Common myeloid progenitor, CD34-positive (primary cell): ENCODE measurements at regions not wholly inside any gene's neighbourhood (a gene's known extent, or its start where the extent isn't known, plus 50 kb on each side); places are given as distances from the start of the nearest gene placed in this dataset.

Experiments used
- CTCF ChIA-PET: fragments of 350-600 bp; sonication (Branson Sonifier 250); formaldehyde crosslinking; loops from one replicate; lab custom pipeline; 2021; ENCODE audit warnings: antibody characterized with exemption; lab: Charles Lee
- POLR2A ChIA-PET: fragments of 350-600 bp; sonication (Branson Sonifier 250); formaldehyde crosslinking; loops from one replicate; lab custom pipeline; 2021; ENCODE audit warnings: antibody characterized with exemption; lab: Charles Lee
- DNase-seq, 3 donors: peaks; one replicate each; pipeline versions ENCODE4 v3.0.0 to v3.0.0-alpha.2; 2013
- H3K27ac ChIP-seq, 2 experiments: 1 replicate in 1 of 2; 2 replicates in 1 of 2; pipeline ENCODE4 v1.7.0; 2013; ENCODE audit warnings: inconsistent platforms in 2 of 2, low read length in 2 of 2, mild to moderate bottlenecking in 2 of 2, low read depth in 1 of 2, moderate library complexity in 1 of 2; ENCODE audit not compliant: severe bottlenecking in 2 of 2, insufficient read depth in 1 of 2, poor library complexity in 1 of 2
- H3K27me3 ChIP-seq, 5 experiments: replicated peaks in 2 of 5; 1 replicate in 3 of 5; 2 replicates in 2 of 5; pipeline versions ENCODE4 v1.6.1 to v1.7.0; 2013; ENCODE audit warnings: low read length in 4 of 5, mild to moderate bottlenecking in 2 of 5, moderate library complexity in 2 of 5, inconsistent platforms in 1 of 5; ENCODE audit not compliant: insufficient read depth in 5 of 5, control insufficient read depth in 4 of 5
- H3K36me3 ChIP-seq, 4 experiments: 1 replicate in 2 of 4; 2 replicates in 2 of 4; pipeline versions ENCODE4 v1.6.1 to v1.7.0; 2013; ENCODE audit warnings: low read length in 3 of 4, control low read depth in 1 of 4, mild to moderate bottlenecking in 1 of 4; ENCODE audit not compliant: control insufficient read depth in 4 of 4, insufficient read depth in 4 of 4
- H3K4me1 ChIP-seq, 4 experiments: 1 replicate in 3 of 4; 2 replicates in 1 of 4; pipeline versions ENCODE4 v1.6.1 to v1.7.1; 2013; ENCODE audit warnings: low read length in 3 of 4, mild to moderate bottlenecking in 3 of 4, control low read depth in 1 of 4, inconsistent platforms in 1 of 4, moderate library complexity in 1 of 4; ENCODE audit not compliant: control insufficient read depth in 4 of 4, insufficient read depth in 4 of 4; ENCODE audit errors: control extremely low read depth in 1 of 4
- H3K4me3 ChIP-seq, 7 experiments: 1 replicate in 4 of 7; 2 replicates in 3 of 7; pipeline versions ENCODE4 v1.5.1 to v1.7.0; 2013; ENCODE audit warnings: mild to moderate bottlenecking in 7 of 7, low read length in 6 of 7, moderate library complexity in 6 of 7, inconsistent platforms in 2 of 7, low read depth in 2 of 7, control low read depth in 1 of 7; ENCODE audit not compliant: insufficient read depth in 4 of 7, control insufficient read depth in 1 of 7; ENCODE audit errors: extremely low read depth in 1 of 7
- H3K9me3 ChIP-seq, 5 experiments: 1 replicate in 4 of 5; 2 replicates in 1 of 5; pipeline versions ENCODE4 v1.6.1 to v1.7.1; 2013; ENCODE audit warnings: low read length in 4 of 5, mild to moderate bottlenecking in 2 of 5, inconsistent platforms in 1 of 5, low read depth in 1 of 5, moderate library complexity in 1 of 5; ENCODE audit not compliant: control insufficient read depth in 4 of 5, insufficient read depth in 2 of 5; ENCODE audit errors: control extremely low read depth in 1 of 5
- WGBS: methylation state at CpG from one replicate; pipeline ENCODE4 v1.1.5; 2013; ENCODE audit not compliant: insufficient coverage; 5-methylcytosine and 5-hydroxymethylcytosine counted together

DNA sequence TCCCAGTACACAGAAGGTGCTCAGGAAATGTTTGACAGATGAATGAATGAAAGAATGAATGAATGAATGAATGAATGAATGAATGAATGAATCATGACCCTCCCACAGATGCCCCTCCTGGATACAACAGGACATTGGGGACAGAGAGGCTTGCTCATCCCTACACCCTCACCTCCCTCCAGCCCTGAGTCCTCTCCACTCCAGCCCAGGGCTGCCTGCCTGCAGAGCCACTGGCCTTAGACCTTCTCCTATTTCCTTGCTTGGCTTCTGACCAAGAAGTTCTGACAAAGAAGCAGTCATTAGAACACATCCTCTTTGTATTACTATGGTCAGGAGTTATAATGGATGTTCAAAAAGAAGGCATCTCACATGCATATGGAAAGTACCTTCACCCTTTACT is 240.7 kb upstream of the DAPK1 start:
- Histone ChIP-seq H3K36me3 (no peaks in the 10 kb centered on the region), H3K4me3 (no peak overlapping the region), H3K27ac (no peak overlapping the region), H3K27me3 (peaks cover 0 to 9% (median 3%) of the 10 kb centered on the region in 5 experiments), H3K9me3 (peaks cover 0 to 1% (median 0%) of the 10 kb centered on the region in 5 experiments), H3K4me1 (no peaks in the 10 kb centered on the region)
- DNase-seq, result no peak
- POLR2A ChIA-PET, result no interaction called here
- CTCF ChIA-PET, result no interaction called here

DNA sequence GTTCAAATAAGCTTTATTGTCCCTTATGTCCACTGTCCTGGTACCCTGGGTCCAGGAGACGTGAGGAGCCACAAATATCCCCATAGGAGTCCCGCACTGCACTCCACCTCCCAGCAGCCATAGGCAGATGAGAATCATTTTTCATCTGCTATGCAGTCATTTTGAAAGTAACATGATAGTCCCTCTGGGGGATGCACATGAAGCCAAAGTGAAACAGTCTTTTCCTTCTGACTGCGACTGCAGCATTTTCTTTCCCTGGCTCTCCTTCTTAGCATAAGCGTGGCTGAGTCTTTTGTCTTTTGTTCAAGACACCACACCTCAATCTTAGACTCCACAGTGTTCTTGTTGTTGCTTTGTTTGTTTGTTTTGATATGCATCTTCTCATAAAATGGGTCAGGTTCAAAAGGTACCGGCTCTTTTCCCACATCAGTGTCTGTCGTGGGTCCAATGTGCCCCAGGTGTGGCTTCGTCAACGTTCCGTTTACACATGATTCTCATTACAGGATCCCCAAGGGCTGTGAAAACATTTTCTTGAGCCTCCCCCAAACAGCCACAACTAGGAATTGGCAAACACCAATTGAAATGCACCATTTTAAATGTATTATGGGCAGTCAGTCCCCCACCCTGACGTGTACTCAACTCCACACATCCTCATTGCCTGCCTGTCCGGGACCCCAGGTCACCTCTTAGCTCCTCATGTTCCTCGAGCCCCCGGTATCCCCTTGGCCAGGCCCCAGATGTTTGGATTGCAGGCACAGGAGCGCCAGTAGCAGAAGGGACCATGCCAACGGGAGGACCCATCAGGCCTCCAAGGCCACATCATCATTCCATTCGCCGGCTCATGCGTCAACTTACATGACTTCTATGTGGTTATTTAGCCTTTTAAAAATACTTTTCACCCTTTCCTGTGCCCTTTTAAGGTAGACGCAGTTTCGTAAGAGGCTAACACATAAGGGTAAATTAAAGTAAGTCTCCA is 237.8 kb upstream of the DAPK1 start:
- 84% methylated on average over 15 of the region's 20 CpGs for WGBS
- ChIA-PET POLR2A (no interaction called here), CTCF (no interaction called here)

DNA sequence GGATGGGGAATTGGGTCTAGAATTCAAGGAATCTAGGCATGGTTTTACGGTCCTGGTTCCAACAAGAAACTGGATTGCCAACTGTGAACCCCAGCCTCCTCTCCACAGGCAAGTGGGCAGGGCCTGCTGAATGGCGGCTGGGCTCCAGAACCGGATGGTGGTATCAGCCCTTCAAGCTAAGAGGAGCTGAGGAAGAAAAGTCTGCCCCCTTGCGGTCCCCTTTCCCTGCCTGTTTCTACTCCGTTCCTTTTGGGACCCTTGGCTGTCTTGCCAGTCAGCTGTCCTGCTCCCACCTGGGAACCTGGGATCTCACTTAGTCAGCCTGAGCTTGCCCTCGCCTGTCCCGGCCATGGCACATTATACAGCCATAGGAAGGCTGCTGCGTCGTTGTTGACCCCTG is 234.4 kb upstream of the DAPK1 start:
- no peaks in the 10 kb centered on the region for H3K4me1 ChIP-seq
- peaks cover 0 to 5% (median 0%) of the 10 kb centered on the region in 5 experiments for H3K27me3 ChIP-seq
- H3K36me3 ChIP-seq, result no peaks in the 10 kb centered on the region
- H3K9me3 ChIP-seq, result peaks cover 0 to 3% (median 0%) of the 10 kb centered on the region in 5 experiments
- POLR2A ChIA-PET, result no interaction called here
- DNase-seq, result no peak
- 82% methylated on average over 9 of the region's 9 CpGs for WGBS
- no peak overlapping the region for H3K27ac ChIP-seq
- CTCF ChIA-PET, result no interaction called here
- no peak overlapping the region for H3K4me3 ChIP-seq

More for the DNA sequence above, 237.8 kb upstream of the DAPK1 start:
- Histone ChIP-seq H3K36me3 (no peaks in the 10 kb centered on the region), H3K4me1 (no peaks in the 10 kb centered on the region), H3K4me3 (no peak overlapping the region), H3K27me3 (peaks cover 0 to 10% (median 3%) of the 10 kb centered on the region in 5 experiments), H3K9me3 (peaks cover 0 to 1% (median 0%) of the 10 kb centered on the region in 5 experiments), H3K27ac (no peak overlapping the region)
- DNase-seq, result no peak

DNA sequence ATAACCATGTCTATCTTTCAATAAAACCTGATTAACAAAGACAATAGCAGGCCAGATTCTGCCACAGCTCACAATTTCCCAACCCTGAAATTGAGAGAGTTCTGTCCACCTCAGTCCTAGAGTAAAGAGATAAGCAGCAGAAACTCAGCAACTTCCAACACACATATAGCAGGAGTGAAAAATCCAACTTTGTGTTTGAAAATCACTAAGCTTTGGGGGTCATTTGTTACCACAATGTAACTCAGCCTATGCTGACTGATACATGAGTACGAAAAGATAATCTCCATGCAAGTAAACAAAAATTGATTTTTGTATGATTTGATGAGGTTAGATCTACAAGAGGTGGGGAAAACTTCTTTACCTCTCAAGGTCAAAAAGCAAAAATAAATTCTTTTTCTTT is 231.0 kb upstream of the DAPK1 start:
- Histone ChIP-seq H3K9me3 (peaks cover 0 to 3% (median 0%) of the 10 kb centered on the region in 5 experiments), H3K36me3 (no peaks in the 10 kb centered on the region), H3K27ac (no peak overlapping the region), H3K4me1 (no peaks in the 10 kb centered on the region), H3K4me3 (no peak overlapping the region), H3K27me3 (peaks cover 0 to 22% (median 5%) of the 10 kb centered on the region in 5 experiments)
- ChIA-PET CTCF (no interaction called here), POLR2A (no interaction called here)
- no peak for DNase-seq
- WGBS, result 80% methylated on average over 1 of the region's 1 CpG

DNA sequence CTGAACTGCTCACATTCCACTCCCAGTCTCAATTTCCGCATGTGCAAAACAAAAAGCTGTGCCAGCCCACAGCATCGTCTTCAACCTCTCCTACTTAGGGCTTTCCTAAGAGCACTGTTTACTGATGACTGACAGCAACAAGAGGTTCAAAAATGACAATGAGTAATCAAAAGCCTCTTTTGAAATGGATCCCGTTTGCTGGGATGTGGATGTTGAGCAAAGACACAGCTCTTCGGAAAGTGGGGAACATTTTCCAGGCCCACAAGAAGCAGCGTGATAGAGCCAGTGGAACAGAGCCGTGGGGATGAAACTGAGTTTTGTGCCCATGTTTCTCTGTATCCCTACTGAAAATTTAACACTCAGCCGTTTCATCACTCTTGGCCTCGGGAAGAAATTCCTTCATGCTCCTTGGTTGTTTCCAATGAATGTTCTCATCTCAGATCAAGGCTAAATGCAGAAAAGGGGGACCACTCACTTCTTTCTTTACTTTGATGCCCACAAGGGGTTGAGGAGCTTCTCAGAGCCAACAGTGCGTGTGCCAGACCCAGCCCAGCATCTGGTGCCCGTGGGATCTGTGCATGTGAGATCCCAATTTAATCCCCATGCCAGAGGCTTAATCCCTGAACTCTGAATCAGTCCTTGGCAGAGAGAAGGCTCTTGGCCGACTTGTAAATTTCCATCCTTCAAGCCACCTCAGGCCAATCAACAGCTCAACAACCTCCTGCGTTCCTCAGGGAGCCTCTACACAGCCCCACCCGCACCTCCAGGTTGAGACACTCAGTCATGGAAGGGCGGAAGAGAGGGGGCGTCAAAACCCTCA is 230.2 kb upstream of the DAPK1 start:
- Histone ChIP-seq H3K9me3 (peaks cover 0 to 1% (median 0%) of the 10 kb centered on the region in 5 experiments), H3K27me3 (peaks cover 0 to 22% (median 5%) of the 10 kb centered on the region in 5 experiments), H3K4me1 (no peaks in the 10 kb centered on the region), H3K36me3 (no peaks in the 10 kb centered on the region), H3K4me3 (no peak overlapping the region), H3K27ac (no peak overlapping the region)
- no peak for DNase-seq
- 99% methylated on average over 11 of the region's 15 CpGs for WGBS
- CTCF ChIA-PET, result no interaction called here
- POLR2A ChIA-PET, result no interaction called here

DNA sequence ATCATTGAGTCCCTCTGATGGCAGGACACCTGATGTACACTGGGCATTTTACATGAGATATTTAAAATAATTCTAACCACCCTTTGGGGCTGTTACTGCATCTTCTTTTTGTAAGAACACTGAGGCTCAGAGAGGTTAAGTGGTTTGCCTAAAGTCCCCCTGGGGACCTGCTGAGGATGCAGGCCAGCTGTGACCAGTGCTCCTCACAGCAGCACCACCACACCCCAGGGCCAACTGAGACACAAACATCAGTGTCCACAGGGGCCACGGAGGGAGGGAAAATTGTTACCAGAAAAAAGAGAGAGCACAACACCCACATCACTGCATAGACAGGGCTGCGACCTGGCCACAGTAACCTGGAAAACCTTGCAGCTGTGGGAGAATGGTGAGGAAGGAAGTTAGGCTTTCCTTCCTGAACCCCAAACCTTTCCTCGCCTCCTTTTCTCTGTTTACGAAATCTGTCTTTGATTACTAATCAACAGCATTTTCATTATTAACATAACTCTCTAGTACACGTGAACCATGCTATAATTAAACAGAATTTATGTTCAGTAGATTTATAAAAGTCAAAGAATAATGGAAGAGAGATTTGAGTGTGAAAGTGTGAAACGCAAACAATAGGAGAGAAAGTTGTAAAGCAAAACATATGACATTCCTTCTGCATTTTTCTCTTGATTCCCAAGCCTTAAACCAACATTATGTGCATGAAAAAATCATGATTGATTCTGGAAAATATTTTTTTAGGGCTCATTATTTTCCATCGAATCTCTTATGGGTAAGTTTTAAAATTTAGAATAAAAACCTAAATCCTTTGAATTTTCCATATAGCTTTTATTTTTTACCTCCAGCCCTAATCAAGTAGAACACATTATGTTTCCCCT is 228.1 kb upstream of the DAPK1 start:
- Histone ChIP-seq H3K9me3 (peaks cover 0 to 1% (median 0%) of the 10 kb centered on the region in 5 experiments), H3K27ac (no peak overlapping the region), H3K4me3 (no peak overlapping the region), H3K36me3 (no peaks in the 10 kb centered on the region), H3K27me3 (peaks cover 0 to 17% (median 5%) of the 10 kb centered on the region in 5 experiments), H3K4me1 (no peaks in the 10 kb centered on the region)
- ChIA-PET POLR2A (no interaction called here), CTCF (no interaction called here)
- WGBS, result no CpG with 5 or more reads among the region's 7 CpGs
- no peak for DNase-seq
